GM06990 (cell line): ENCODE measurements at regions not wholly inside any gene's neighbourhood (a gene's known extent, or its start where the extent isn't known, plus 50 kb on each side); places are given as distances from the start of the nearest gene placed in this dataset.

Experiments
- DNase-seq: peaks from one replicate; pipeline ENCODE4 v3.0.0-alpha.2; 2011; ENCODE audit not compliant: insufficient read length; ENCODE audit errors: extremely low read depth
- H3K27me3 ChIP-seq: replicated peaks from 2 replicates; pipeline ENCODE4 v1.6.0; 2011; ENCODE audit warnings: low read length; ENCODE audit not compliant: control insufficient read depth, insufficient read depth
- H3K36me3 ChIP-seq: 2 replicates; pipeline ENCODE4 v1.5.1; 2011; ENCODE audit warnings: low read length; ENCODE audit not compliant: control insufficient read depth, insufficient read depth
- H3K4me3 ChIP-seq: replicated peaks from 2 replicates; pipeline ENCODE4 v1.5.1; 2011; ENCODE audit warnings: low read depth, mild to moderate bottlenecking, control low read depth, low read length
- TF ChIP-seq, protein P1 (sequence below): IDR thresholded peaks from 2 replicates; pipeline ENCODE4 v1.5.1; 2011; ENCODE audit warnings: low read length, control low read depth, mild to moderate bottlenecking, inconsistent platforms; ENCODE audit not compliant: insufficient read depth, poor library complexity, severe bottlenecking

DNA sequence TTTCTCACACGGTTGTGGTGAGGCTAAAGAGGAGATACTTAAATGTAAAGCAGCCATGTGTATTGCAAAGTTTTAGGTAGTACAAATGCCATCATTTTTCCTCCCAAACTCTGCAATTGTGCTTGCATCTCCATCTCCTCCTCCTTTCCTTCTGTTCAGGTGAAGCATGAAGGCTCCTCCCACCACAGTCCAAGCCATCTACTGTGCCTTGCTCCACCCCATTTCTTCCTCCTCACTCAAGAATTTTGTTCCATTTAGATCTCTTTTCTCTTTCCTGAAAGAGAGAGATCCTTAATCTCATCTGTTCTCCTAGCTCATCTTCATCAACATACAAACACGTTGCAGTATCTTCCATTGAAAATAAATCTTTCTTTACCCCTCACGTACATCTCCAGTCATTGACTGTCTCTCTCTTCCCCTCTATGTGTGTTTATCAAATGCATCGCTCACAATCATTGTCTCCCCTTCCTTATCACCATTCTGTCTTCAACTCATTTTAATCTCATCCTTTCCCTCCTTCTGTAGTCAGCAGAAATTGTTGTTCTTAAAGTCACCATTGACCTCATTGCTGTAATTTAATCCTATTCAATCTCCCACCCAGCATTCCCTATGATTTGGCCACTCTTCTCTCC, 392.1 kb downstream of the RAD51AP2 start:
- no peak for DNase-seq
- Histone ChIP-seq H3K36me3 (no peaks in the 10 kb centered on the region), H3K4me3 (no peak overlapping the region), H3K27me3 (no peaks in the 10 kb centered on the region; the same call in 1 of the 2 replicates)
- TF ChIP-seq, protein P1, sequence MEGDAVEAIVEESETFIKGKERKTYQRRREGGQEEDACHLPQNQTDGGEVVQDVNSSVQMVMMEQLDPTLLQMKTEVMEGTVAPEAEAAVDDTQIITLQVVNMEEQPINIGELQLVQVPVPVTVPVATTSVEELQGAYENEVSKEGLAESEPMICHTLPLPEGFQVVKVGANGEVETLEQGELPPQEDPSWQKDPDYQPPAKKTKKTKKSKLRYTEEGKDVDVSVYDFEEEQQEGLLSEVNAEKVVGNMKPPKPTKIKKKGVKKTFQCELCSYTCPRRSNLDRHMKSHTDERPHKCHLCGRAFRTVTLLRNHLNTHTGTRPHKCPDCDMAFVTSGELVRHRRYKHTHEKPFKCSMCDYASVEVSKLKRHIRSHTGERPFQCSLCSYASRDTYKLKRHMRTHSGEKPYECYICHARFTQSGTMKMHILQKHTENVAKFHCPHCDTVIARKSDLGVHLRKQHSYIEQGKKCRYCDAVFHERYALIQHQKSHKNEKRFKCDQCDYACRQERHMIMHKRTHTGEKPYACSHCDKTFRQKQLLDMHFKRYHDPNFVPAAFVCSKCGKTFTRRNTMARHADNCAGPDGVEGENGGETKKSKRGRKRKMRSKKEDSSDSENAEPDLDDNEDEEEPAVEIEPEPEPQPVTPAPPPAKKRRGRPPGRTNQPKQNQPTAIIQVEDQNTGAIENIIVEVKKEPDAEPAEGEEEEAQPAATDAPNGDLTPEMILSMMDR: no peak

DNA sequence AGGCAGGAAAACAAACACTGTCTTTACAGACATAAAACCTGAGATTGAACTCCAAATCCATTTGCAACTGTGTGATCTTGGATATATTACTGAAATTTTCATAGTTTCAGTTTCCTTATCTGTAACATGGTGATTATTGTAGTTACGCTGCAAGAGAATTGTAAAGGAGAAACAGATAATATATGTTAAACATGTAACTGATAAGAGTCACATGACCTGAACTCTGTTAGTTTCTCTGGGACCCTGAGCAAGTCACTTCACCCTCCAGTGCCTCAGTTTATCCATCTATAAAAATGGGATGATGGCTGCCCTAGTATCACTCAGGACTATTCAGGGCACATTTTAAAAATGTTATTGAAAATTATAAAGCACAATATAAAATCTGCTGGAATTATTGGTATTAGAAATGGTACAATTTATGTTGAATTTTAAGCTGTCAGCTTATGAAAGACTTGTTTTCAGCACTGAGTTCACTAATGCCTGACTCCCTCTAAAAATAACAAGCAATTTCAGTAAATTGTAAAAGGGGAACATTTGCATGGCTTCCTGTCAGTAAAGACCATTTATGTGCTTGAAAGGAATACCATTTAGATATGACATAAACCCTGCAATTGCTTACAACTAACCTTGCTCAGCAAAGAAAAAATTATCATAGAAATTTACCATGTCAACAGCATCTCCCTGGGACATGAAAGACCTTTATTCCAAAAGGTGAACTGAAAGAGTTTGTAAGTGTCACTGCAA, 393.5 kb downstream of the RAD51AP2 start:
- TF ChIP-seq, protein P1: no peak
- DNase-seq: no peak
- Histone ChIP-seq H3K4me3 (no peak overlapping the region), H3K36me3 (no peaks in the 10 kb centered on the region), H3K27me3 (no peaks in the 10 kb centered on the region; the same call in 1 of the 2 replicates)

DNA sequence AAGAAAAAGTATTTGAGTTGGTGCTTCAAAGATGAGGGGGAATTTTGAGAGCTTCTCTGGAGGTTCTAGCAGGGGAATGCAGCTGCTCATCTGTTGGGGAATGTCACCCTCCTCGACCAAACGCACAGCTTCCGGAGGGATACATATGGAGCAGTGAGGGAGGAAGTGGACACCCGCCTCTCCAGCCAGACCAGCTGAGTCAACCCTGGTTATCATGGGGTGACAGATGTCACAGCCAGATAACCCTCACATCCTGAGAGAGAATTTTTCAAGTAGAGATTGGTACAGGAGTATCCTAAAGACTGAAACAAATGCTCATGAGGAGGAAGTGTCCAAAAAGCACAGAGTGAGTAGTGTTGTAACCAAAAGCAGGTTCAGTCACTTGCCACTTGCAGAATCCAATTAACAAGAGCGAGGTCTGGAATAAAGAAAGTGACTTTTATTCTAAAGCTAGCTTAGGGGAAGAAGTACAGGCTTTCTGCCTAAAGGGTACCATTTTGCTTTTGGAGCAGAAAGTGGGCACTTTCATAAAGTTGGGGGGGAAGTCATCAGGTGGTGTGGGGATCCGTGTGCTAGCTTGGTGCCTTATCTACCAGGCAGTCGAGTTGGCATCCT, 395.2 kb downstream of the RAD51AP2 start:
- DNase-seq: no peak
- Histone ChIP-seq H3K27me3 (no peaks in the 10 kb centered on the region), H3K4me3 (no peak overlapping the region), H3K36me3 (no peaks in the 10 kb centered on the region)
- TF ChIP-seq, protein P1: no peak

DNA sequence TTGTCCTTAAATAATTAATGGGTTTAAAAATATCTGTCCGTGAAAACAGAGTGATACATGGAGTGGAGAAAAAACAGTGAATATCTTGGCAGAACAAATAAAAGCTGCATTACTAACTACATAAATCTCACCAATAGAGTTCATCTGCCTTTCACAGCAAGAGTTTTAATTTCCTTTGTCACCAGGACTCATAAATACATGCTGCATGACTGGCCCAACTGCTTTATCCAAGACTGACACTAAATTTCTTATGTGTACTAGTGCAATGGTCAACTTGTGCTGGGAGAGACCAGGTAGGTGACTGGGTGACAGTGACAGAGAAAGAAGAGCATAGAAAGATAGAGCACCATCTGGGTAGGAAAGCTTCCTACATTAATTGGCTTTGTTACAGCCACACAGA, 402.8 kb downstream of the RAD51AP2 start:
- TF ChIP-seq, protein P1: no peak
- DNase-seq: no peak
- H3K27me3 ChIP-seq: no peaks in the 10 kb centered on the region
- H3K36me3 ChIP-seq: no peaks in the 10 kb centered on the region
- no peak overlapping the region for H3K4me3 ChIP-seq

DNA sequence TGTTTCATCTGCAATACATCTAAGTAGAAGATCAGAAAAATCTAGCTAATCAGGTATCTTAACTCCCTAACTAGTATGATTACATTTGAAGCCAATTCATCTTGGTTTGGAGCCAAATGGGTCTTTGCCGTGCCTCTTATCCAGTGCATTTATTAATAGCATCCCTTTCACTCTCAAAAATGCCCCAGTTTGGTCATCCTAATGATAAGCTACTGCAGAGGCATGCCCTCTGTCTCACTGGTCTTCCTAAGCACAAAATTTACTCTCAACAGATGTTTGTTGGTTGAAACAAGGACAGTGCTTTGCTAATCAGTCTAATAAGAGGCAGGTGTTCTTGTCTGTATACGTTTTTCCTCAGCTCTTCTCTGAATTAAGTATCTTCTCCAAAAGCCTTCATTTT, 403.2 kb downstream of the RAD51AP2 start:
- DNase-seq: no peak
- H3K36me3 ChIP-seq: no peaks in the 10 kb centered on the region
- TF ChIP-seq, protein P1: no peak
- H3K4me3 ChIP-seq: no peak overlapping the region
- H3K27me3 ChIP-seq: no peaks in the 10 kb centered on the region
